ENCODE measurements at regions not wholly inside any gene's neighbourhood (a gene's known extent, or its start where the extent isn't known, plus 50 kb on each side); places are given as distances from the start of the nearest gene placed in this dataset.

DNA sequence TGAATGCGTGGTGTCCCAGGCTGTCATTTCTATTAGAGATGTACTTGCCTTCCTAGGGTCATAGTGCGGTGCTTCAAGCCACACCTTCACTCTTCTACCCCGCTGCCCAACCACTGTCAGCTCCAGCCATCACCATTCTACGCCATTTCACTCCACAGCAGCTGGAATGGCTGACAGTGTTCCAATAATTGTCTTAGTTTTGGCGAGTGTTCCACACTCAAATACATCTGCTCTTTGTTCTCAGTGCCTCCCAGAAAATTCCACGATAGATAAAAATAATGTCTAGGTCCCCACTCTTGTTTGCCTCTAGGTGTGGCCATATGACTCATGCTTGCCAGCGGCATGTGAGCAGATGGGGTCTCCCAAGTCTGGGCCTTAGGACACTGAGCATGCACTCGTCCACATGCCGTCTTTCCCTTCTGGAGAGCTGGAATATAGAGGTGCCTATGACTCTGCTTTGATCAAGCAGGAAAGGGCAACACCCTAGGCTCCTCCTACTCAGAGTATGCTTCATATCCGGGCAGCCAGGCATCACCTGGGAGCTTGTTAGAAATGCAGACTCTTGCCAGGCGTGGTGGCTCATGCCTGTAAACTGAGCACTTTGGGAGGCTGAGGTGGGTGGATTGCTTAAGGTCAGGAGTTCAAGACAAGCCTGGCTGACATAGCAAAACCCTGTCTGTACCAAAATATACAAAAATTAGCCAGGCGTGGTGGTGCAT lies 163.0 kb downstream of the BRMS1L start:
- no peak for DNase-seq (ENCODE audit: insufficient read length, low spot score)
- FAIRE-seq = no peak
- no peak for TF ChIP-seq POLR2A (IDR thresholded peaks at IDR 0.05; ENCODE audit: low read depth, low read length)

DNA sequence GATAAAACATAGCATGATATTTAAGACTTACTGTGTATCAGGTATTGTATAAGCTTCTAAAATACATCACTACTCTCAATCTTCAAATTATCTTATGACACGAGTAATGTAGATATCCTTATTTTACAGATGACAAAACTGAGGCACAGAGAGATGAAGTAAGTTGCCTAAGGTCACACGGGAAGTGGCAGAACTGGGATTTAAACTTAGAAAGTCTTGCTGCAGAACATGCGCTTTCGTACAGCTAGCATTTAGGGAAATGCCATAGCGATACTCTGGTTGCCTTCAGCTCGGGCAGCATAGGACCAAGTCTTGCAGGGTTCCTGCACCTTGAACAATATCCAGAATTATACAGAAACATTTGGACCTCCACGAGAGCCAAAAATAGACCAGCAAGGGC lies 162.4 kb downstream of the BRMS1L start:
- DNase-seq (ENCODE audit: insufficient read length, low spot score) (no peak), FAIRE-seq (no peak)
- TF ChIP-seq POLR2A (IDR thresholded peaks at IDR 0.05; ENCODE audit: low read depth, low read length) = no peak

DNA sequence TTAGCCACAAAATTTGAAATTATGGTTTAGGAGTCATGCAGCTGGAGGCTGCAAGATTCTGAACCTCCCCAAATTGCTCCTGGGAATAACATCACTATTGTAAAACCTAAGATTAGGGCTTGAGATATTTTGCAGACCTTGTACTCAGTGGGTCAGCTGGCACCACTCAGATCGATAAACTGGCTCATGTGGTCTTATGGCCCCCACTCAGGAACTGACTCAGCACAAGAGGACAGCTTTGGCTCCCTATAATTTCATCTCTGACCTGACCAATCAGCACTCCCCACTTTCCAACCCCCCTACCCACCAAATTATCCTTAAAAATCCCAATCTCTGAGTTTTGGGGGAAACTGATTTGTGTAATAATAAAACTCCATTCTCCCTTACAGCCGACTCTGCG lies 161.6 kb downstream of the BRMS1L start:
- TF ChIP-seq POLR2A (IDR thresholded peaks at IDR 0.05; ENCODE audit: low read depth, low read length) = no peak
- FAIRE-seq (no peak), DNase-seq (ENCODE audit: insufficient read length, low spot score) (no peak)

DNA sequence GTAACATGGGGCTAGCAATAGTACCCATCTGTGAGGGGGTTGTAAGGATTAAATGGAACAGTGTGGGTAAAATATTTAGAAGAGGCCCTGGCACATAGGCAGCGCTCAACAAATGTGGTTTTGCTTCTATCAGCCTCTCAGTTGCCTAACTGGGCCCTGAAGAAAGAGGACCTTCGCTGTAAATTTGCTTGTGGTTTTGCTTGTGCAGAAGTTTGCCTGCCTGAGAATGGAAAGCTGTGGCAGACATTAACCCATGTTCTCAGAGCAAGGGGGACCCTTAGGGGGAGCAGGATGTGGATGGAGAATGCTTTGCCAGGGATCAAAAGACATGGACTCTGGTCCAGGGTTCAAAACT lies 160.1 kb downstream of the BRMS1L start:
- FAIRE-seq = no peak
- no peak for TF ChIP-seq POLR2A (IDR thresholded peaks at IDR 0.05; ENCODE audit: low read depth, low read length)
- no peak for DNase-seq (ENCODE audit: insufficient read length, low spot score)

DNA sequence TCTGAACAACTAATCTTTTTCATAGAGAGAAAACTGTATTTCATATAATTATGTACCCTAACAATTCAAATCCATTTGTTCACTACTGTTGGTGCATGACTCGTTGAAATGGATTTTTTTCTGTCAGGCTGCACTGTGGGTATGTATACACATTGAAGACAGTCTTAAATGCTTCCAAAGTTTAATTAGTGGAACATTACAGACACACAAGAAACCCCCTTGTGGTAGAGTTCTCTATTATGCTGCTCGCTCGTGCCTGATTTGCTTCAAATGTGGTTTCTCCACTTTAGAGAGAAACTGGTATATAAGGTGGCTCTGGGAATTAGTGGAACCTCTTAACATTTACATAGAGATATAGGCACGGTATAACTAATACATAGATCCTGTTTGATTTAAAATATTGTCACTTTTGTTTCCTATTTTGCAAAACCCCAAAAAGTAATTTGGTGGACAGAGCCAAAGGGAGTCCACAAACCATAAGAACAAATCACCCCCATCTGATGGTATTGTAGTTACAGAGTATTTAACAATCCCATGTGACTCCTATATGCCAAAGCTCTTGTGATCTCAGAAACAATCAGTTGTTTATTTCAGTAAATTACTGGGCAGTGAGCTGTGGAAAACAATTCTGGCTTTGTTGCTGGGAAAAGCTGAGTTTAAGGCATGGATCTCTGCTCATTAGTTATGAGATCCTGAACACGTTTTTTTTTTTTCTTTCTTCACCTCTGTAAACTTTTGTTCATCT lies 159.5 kb downstream of the BRMS1L start:
- no peak for DNase-seq (ENCODE audit: insufficient read length, low spot score)
- FAIRE-seq = no peak

DNA sequence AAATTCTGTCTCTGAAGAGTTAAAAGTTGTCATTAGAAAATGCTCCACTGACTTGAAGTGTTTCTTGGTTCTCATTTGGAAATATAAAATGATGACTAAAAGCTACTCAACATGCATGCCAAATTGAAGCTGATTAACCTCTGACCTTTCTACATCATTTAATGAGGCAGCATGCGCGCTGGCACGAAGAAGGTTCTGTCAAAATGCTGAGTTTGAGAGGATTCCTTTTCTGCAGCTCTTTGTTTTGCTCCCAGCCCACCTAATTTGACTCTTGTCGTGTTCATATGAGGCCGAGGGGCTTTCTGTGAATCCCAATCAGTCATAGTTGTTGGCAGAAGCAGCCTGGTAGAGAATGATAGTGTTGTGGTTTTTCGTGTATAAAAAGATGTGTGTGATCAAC lies 153.4 kb downstream of the BRMS1L start:
- FAIRE-seq (no peak), DNase-seq (ENCODE audit: insufficient read length, low spot score) (no peak)
- TF ChIP-seq POLR2A (IDR thresholded peaks at IDR 0.05; ENCODE audit: low read depth, low read length) = no peak

More for the DNA sequence above, 159.5 kb downstream of the BRMS1L start:
- no peak for TF ChIP-seq POLR2A (IDR thresholded peaks at IDR 0.05; ENCODE audit: low read depth, low read length)

DNA sequence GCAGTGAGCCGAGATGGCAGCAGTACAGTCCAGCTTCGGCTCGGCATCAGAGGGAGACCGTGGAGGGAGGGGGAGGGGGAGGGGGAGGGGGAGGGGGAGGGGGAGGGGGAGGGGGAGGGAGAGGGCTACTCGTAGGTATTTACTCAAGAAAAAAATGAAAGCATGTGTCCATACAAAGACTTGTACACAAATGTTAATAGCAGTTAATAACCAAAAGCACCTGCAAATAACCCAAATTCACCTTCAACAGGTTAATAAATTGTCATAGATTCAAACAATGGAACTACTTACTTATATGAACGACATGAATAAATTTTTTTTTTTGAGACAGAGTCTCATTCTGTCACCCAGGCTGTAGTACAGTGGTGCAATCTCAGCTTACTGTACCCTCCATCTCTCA lies 152.4 kb downstream of the BRMS1L start:
- FAIRE-seq (no peak), DNase-seq (ENCODE audit: insufficient read length, low spot score) (no peak)
- TF ChIP-seq POLR2A (IDR thresholded peaks at IDR 0.05; ENCODE audit: low read depth, low read length) = no peak

DNA sequence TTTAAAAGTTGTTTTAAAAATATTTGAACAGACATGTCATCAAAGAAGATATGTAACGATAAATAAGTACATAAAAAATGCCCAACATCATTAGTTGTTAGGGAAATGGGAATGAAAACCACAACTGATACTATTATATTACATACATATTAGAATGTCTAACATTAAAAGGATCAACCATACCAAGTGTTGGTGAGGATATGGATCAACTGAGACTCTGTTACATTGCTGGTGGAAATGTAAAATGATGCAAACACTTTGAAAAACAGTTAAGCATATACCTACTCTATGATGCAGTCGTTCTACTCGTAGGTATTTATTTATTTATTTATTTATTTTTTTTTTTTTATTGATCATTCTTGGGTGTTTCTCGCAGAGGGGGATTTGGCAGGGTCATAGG lies 149.7 kb downstream of the BRMS1L start:
- TF ChIP-seq POLR2A (IDR thresholded peaks at IDR 0.05; ENCODE audit: low read depth, low read length) = no peak
- DNase-seq (ENCODE audit: insufficient read length, low spot score) (no peak), FAIRE-seq (no peak)

DNA sequence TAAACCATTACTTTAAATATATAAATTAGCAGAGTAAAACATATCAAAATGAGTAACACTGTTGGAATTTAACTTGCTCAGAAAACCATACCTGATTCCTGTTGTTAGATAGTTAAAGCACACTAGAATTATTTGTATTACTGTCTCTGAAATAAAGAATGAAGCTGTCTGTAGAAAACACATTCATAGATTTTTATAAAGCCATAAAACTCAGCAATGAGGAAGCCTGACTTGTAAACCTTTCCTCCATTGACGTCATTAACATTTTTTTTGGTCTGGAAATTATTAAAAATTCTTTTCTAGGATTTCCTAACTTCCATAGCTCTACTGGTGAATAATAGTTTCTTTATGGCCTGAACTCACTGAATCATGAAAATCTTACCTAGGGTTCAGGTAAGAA lies 147.6 kb downstream of the BRMS1L start:
- FAIRE-seq (no peak), DNase-seq (ENCODE audit: insufficient read length, low spot score) (no peak)
- no peak for TF ChIP-seq POLR2A (IDR thresholded peaks at IDR 0.05; ENCODE audit: low read depth, low read length)

DNA sequence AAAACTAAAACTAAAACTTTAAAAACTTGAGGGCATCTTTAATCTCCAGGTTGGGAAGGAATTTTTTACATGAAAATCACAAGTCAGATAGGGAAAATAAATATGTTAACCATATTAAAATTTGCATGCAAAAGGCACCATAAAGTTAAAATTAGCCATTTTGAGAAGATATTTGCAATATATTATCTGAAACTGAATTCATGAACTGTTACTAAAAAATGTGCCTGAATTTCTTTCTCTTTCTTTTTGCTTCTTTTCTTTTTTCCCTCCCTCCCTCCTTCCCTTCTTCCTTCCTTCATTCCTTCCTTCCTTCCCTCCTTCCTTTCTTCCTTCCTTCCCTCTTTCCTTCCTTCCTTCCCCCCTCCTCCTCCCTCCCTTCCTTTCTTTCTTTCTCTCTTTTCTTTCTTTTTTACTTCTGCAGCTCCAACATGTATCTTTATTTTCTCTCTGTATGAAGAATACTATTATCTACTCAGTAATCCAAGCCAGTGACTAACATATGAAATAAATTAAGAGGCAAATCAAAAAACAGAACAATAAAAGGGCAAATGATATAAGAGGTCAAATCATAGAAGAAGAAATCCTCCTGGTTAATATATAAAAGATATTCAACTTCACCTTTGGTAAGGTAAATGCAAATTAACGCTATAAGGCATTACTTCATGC lies 146.0 kb downstream of the BRMS1L start:
- no peak for TF ChIP-seq POLR2A (IDR thresholded peaks at IDR 0.05; ENCODE audit: low read depth, low read length)
- DNase-seq (ENCODE audit: insufficient read length, low spot score) (no peak), FAIRE-seq (no peak)

DNA sequence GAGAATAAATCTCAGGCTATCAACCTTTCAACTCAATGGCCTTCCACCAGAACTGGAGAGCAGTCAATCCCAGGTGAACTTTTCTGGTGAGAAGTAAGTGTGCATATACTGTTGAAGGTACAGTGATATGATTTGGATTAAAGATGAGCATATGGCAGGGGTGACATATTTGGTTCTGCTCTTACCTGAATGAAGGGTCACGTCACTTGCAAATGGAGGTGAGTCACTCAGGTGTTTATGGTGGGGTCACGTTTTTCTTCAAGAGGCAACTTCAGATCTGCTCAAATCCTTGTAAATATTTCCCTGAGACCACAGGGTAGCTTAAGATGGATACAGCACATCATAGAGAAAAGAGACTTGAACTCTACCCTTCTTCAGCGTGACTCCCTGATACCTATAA lies 143.2 kb downstream of the BRMS1L start:
- FAIRE-seq (no peak), DNase-seq (ENCODE audit: insufficient read length, low spot score) (no peak)
- no peak for TF ChIP-seq POLR2A (IDR thresholded peaks at IDR 0.05; ENCODE audit: low read depth, low read length)

DNA sequence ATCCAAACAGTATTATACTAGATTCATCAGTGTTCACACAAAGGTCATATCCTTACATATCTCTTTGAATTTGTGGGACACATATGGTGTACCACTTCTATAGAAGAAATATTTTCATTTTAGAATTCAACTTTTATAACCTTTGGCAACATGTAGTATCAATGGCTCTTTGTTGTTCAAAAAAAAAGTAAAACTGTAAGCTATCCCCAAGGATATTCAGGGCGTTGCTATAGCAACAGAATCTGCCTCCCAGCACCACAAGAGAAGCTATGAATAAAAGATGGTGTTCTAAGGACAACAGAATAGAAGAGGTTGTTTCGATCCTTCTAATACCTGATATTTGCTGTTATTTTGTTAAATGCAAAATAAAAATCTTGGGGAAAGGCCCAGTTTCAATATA lies 139.3 kb downstream of the BRMS1L start:
- FAIRE-seq = no peak
- no peak for TF ChIP-seq POLR2A (IDR thresholded peaks at IDR 0.05; ENCODE audit: low read depth, low read length)
- no peak for DNase-seq (ENCODE audit: insufficient read length, low spot score)

DNA sequence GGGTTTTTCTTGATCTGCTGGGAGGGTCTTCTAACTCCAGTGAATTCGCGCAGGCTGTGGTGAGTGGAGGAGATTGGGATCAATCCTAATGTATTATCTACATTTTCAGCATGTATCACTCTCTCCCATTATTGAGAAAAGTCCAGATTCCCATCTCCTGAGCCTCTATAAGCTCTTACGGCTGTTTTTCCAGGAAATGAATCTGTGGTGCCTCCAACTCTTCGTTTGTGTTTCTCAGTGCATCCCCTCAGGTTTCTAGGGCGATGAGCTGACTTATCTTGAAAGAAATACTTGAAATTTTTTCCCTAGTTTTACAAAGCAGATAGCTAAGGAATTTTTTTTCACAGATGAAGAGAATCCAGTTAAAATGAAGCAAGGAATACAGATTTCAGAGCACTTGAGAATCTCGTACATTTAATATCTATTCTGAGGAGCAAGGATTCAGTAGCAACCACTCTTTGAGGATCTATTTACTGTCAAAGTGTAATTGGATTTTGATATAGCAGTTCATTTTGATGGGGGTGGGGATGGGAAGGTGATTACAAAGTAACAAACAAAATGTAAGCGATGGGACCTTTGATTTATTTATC lies 138.7 kb downstream of the BRMS1L start:
- DNase-seq (ENCODE audit: insufficient read length, low spot score) = no peak
- FAIRE-seq = no peak
- no peak for TF ChIP-seq POLR2A (IDR thresholded peaks at IDR 0.05; ENCODE audit: low read depth, low read length)

DNA sequence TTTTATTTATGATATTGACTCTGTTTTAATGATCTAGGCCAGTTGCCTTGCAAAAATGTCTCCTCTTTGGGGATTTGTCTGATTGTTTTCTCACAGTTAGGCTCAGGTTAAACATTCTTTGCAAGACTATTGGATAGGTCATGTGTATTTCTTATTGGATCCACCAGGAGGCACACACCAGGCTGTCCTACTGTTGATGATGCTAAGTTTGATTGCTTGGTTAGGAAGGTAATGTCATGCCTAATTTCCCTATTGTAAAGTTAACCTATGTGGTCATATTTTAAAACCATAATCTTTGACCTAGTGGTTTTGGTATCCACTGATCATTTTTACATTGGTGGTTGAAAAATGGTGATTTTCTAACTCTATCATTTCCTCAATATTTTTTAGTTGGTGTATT lies 137.1 kb downstream of the BRMS1L start:
- TF ChIP-seq POLR2A (IDR thresholded peaks at IDR 0.05; ENCODE audit: low read depth, low read length) = no peak
- no peak for FAIRE-seq
- DNase-seq (ENCODE audit: insufficient read length, low spot score) = no peak
